Suprapubic skin (tissue), 4 donors: ENCODE measurements at regions not wholly inside any gene's neighbourhood (a gene's known extent, or its start where the extent isn't known, plus 50 kb on each side); places are given as distances from the start of the nearest gene placed in this dataset.

Source experiments
- DNase-seq, 2 donors: peaks; one replicate each; pipeline ENCODE4 v3.0.0-alpha.2; 2019; ENCODE audit warnings: low spot score in 2 of 2
- H3K27ac ChIP-seq: fragments of 200-600 bp; sonication (generic); one replicate; pipeline ENCODE4 v1.5.1; 2019
- H3K27me3 ChIP-seq: fragments of 200-600 bp; sonication (generic); one replicate; pipeline ENCODE4 v1.5.1; 2019
- H3K36me3 ChIP-seq: fragments of 200-600 bp; sonication (generic); one replicate; pipeline ENCODE4 v1.5.1; 2019
- H3K4me1 ChIP-seq: fragments of 200-600 bp; sonication (generic); one replicate; pipeline ENCODE4 v1.5.1; 2019
- H3K4me3 ChIP-seq: fragments of 200-600 bp; sonication (generic); one replicate; pipeline ENCODE4 v1.5.1; 2019; ENCODE audit warnings: mild to moderate bottlenecking
- H3K9me3 ChIP-seq: fragments of 200-600 bp; sonication (generic); one replicate; pipeline ENCODE4 v1.5.1; 2019
- CTCF ChIP-seq, 2 donors: fragments of 200-600 bp in 1 of 2; fragments of 450-650 bp in 1 of 2; sonication (generic) in 1 of 2; IDR thresholded peaks; one replicate each; pipeline ENCODE4 v1.5.1; 2016 to 2019; ENCODE audit warnings: antibody characterized with exemption in 2 of 2, mild to moderate bottlenecking in 1 of 2, moderate library complexity in 1 of 2
- EP300 ChIP-seq: sonication (generic); formaldehyde crosslinking; IDR thresholded peaks from one replicate; pipeline ENCODE4 v1.6.1; 2017; ENCODE audit warnings: antibody characterized with exemption
- POLR2A ChIP-seq, 2 donors: fragments of 450-650 bp; IDR thresholded peaks; one replicate each; pipeline ENCODE4 v1.6.1; 2017; ENCODE audit warnings: antibody characterized with exemption in 2 of 2, mild to moderate bottlenecking in 2 of 2, moderate library complexity in 2 of 2
- POLR2AphosphoS5 ChIP-seq, 3 donors: sonication (generic); formaldehyde crosslinking; IDR thresholded peaks; one replicate each; pipeline ENCODE4 v1.6.1; 2017; ENCODE audit warnings: antibody characterized with exemption in 3 of 3
- WGBS: methylation state at CpG from one replicate; pipeline ENCODE4 v1.1.5; 2018; 5-methylcytosine and 5-hydroxymethylcytosine counted together

GRCh38 chr16:87125206-87126155 lies 191.7 kb downstream of the C16orf95 start:
- Histone ChIP-seq H3K9me3 (no peaks in the 10 kb centered on the region), H3K27ac (no peak overlapping the region), H3K4me3 (no peak overlapping the region), H3K36me3 (no peaks in the 10 kb centered on the region), H3K27me3 (peaks cover 17% of the 10 kb centered on the region), H3K4me1 (peaks cover 14% of the 10 kb centered on the region)
- no peak for TF ChIP-seq CTCF (IDR thresholded peaks at IDR 0.05)
- no peak for TF ChIP-seq EP300
- no peak for TF ChIP-seq POLR2AphosphoS5 (IDR thresholded peaks at IDR 0.05)
- no peak for TF ChIP-seq POLR2A (IDR thresholded peaks at IDR 0.05)
- WGBS, result 90% methylated on average over 12 of the region's 38 CpGs
- no peak for DNase-seq

- 40% methylated on average over 13 of the region's 13 CpGs for WGBS
- no peaks in the 10 kb centered on the region for H3K36me3 ChIP-seq
- no peaks in the 10 kb centered on the region for H3K9me3 ChIP-seq
- DNase-seq, result no peak
- no peak overlapping the region for H3K27ac ChIP-seq
- no peak overlapping the region for H3K4me3 ChIP-seq
- peaks cover 17% of the 10 kb centered on the region for H3K27me3 ChIP-seq
- TF ChIP-seq CTCF (IDR thresholded peaks at IDR 0.05), result no peak
- no peak for TF ChIP-seq POLR2A (IDR thresholded peaks at IDR 0.05)
- no peak for TF ChIP-seq EP300
- H3K4me1 ChIP-seq, result peaks cover 14% of the 10 kb centered on the region
Observed at GRCh38 chr16:87126403-87127025, 190.7 kb downstream of the C16orf95 start.

- no peak for DNase-seq
- Histone ChIP-seq H3K4me1 (peaks cover 15% of the 10 kb centered on the region), H3K27ac (no peak overlapping the region)
Observed at GRCh38 chr16:87127061-87127765, 190.0 kb downstream of the C16orf95 start.

GRCh38 chr16:87127766-87128147 lies 189.4 kb downstream of the C16orf95 start:
- H3K27ac ChIP-seq, result no peak overlapping the region
- DNase-seq, result no peak
- no peak overlapping the region for H3K4me3 ChIP-seq
- TF ChIP-seq CTCF (IDR thresholded peaks at IDR 0.05) (no peak), EP300 (no peak), POLR2AphosphoS5 (IDR thresholded peaks at IDR 0.05) (no peak), POLR2A (IDR thresholded peaks at IDR 0.05) (no peak)
- no peaks in the 10 kb centered on the region for H3K9me3 ChIP-seq
- peaks cover 17% of the 10 kb centered on the region for H3K27me3 ChIP-seq
- no peaks in the 10 kb centered on the region for H3K36me3 ChIP-seq
- H3K4me1 ChIP-seq, result peaks cover 17% of the 10 kb centered on the region
- WGBS, result 78% methylated on average over 2 of the region's 6 CpGs

More at GRCh38 chr16:87127061-87127765, 190.0 kb downstream of the C16orf95 start:
- TF ChIP-seq POLR2AphosphoS5 (IDR thresholded peaks at IDR 0.05) (no peak), CTCF (IDR thresholded peaks at IDR 0.05) (no peak)
- H3K36me3 ChIP-seq, result no peaks in the 10 kb centered on the region
- peaks cover 17% of the 10 kb centered on the region for H3K27me3 ChIP-seq
- no peak overlapping the region for H3K4me3 ChIP-seq
- H3K9me3 ChIP-seq, result no peaks in the 10 kb centered on the region
- 28% methylated on average over 10 of the region's 23 CpGs for WGBS

- H3K4me3 ChIP-seq, result no peak overlapping the region
- no peak for DNase-seq
- H3K4me1 ChIP-seq, result peaks cover 17% of the 10 kb centered on the region
- 75% methylated on average over 4 of the region's 4 CpGs for WGBS
- TF ChIP-seq CTCF (IDR thresholded peaks at IDR 0.05), result no peak
- TF ChIP-seq POLR2AphosphoS5 (IDR thresholded peaks at IDR 0.05), result no peak
- TF ChIP-seq EP300, result no peak
- no peak for TF ChIP-seq POLR2A (IDR thresholded peaks at IDR 0.05)
- no peaks in the 10 kb centered on the region for H3K36me3 ChIP-seq
- peaks cover 17% of the 10 kb centered on the region for H3K27me3 ChIP-seq
- no peak overlapping the region for H3K27ac ChIP-seq
- no peaks in the 10 kb centered on the region for H3K9me3 ChIP-seq
Observed at GRCh38 chr16:87129771-87130170, 187.4 kb downstream of the C16orf95 start.
